ENCODE measurements at regions not wholly inside any gene's neighbourhood (a gene's known extent, or its start where the extent isn't known, plus 50 kb on each side); places are given as distances from the start of the nearest gene placed in this dataset.

- Histone ChIP-seq H3K36me3 (ENCODE audit: control insufficient read depth, insufficient read depth, low read length) (no peaks in the 10 kb centered on the region; the same call in 1 of the 2 replicates), H3K4me1 (ENCODE audit: control insufficient read depth, insufficient read depth, low read length) (0 out of 2 replicates have a peak, but pooled peaks cover 2% of the 10 kb centered on the region), H3K27ac (ENCODE audit: low read length) (no peak overlapping the region), H3K9me3 (ENCODE audit: control insufficient read depth, insufficient read depth, low read length) (no peaks in the 10 kb centered on the region), H3K27me3 (ENCODE audit: control insufficient read depth, insufficient read depth, low read length) (no peaks in the 10 kb centered on the region), H3K4me3 (ENCODE audit: low read length) (no peak overlapping the region)
- no CpG with 5 or more reads among the region's 3 CpGs for WGBS (ENCODE audit: insufficient coverage, insufficient read length)
- DNase-seq (ENCODE audit: low read depth, low spot score) = no peak
These were observed 458.3 kb downstream of the BTG1 start for GRCh38 chr12:91687052-91688017.

DNA sequence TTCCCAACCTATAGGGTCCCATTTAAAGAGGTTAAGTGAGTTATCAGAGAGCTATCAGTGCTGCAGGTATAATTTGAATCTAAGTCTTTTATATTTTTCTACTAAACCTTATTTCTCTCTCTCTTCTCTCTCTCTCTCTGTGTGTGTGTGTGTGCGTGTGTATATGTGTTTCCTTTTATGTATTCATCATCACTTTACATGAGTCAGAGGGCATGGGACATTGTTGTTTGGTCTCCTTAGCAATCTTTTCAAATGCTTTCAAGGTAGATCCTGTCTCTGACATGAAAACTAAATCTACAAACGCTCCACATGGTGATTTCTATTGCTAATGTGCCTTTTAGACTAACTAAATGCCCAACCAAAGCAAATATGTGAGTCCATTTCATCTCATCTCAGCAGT, 459.7 kb downstream of the BTG1 start:
- Histone ChIP-seq H3K36me3 (ENCODE audit: control insufficient read depth, insufficient read depth, low read length) (no peaks in the 10 kb centered on the region; the same call in 1 of the 2 replicates), H3K27ac (ENCODE audit: low read length) (no peak overlapping the region), H3K9me3 (ENCODE audit: control insufficient read depth, insufficient read depth, low read length) (no peaks in the 10 kb centered on the region), H3K4me1 (ENCODE audit: control insufficient read depth, insufficient read depth, low read length) (0 out of 2 replicates have a peak, but pooled peaks cover 2% of the 10 kb centered on the region), H3K4me3 (ENCODE audit: low read length) (no peak overlapping the region), H3K27me3 (ENCODE audit: control insufficient read depth, insufficient read depth, low read length) (no peaks in the 10 kb centered on the region)
- DNase-seq (ENCODE audit: low read depth, low spot score) = no peak
- no CpG with 5 or more reads among the region's 2 CpGs for WGBS (ENCODE audit: insufficient coverage, insufficient read length)

DNA sequence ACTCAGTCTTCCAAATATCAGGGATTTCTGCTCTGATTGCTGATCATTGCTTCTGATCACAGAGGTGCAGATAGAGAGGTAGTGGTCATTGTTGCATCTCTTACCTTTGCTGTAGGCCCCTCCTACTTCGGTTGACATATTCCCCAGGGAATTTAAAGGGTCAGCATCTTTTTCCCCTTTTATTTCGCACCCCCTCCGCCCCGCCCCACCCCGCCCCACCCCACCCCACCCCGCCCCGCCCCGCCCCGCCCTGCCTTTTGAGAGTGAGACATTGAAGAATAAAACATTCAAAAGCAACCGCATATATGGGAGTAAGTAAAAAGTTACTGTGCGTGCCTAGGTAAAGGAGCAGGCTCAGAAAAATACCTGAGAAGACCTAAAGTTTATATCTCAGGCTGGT, 463.9 kb downstream of the BTG1 start:
- no peaks in the 10 kb centered on the region for H3K4me1 ChIP-seq (ENCODE audit: control insufficient read depth, insufficient read depth, low read length)

DNA sequence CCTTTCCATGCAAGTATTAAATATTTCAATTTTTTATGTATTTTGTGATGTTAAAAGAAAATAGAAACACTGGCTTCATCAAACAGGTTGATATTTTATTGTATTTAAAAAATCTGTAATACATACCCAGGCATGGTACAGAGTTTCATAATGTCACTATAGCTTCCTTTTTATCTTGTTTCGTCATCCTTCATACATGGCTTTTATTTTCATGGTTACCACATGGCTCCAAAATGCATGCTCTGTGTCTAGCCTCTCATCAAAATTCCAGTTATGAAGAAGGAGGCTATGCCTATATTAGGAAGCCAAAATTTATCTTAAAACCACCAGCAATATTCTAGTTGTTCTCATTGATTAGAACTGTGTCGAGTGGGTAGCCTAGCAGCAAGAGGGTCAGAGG, 464.8 kb downstream of the BTG1 start:
- no peaks in the 10 kb centered on the region for H3K9me3 ChIP-seq (ENCODE audit: control insufficient read depth, insufficient read depth, low read length)
- no peaks in the 10 kb centered on the region for H3K27me3 ChIP-seq (ENCODE audit: control insufficient read depth, insufficient read depth, low read length)
- H3K4me3 ChIP-seq (ENCODE audit: low read length) = no peak overlapping the region
- WGBS (ENCODE audit: insufficient coverage, insufficient read length) = no CpG with 5 or more reads among the region's 2 CpGs
- H3K27ac ChIP-seq (ENCODE audit: low read length) = no peak overlapping the region
- no peaks in the 10 kb centered on the region for H3K36me3 ChIP-seq (ENCODE audit: control insufficient read depth, insufficient read depth, low read length)
- no peaks in the 10 kb centered on the region for H3K4me1 ChIP-seq (ENCODE audit: control insufficient read depth, insufficient read depth, low read length)
- no peak for DNase-seq (ENCODE audit: low read depth, low spot score)

More for the DNA sequence above, 463.9 kb downstream of the BTG1 start:
- Histone ChIP-seq H3K27ac (ENCODE audit: low read length) (no peak overlapping the region), H3K36me3 (ENCODE audit: control insufficient read depth, insufficient read depth, low read length) (no peaks in the 10 kb centered on the region), H3K27me3 (ENCODE audit: control insufficient read depth, insufficient read depth, low read length) (no peaks in the 10 kb centered on the region), H3K9me3 (ENCODE audit: control insufficient read depth, insufficient read depth, low read length) (no peaks in the 10 kb centered on the region), H3K4me3 (ENCODE audit: low read length) (no peak overlapping the region)
- no peak for DNase-seq (ENCODE audit: low read depth, low spot score)
- no CpG with 5 or more reads among the region's 11 CpGs for WGBS (ENCODE audit: insufficient coverage, insufficient read length)

DNA sequence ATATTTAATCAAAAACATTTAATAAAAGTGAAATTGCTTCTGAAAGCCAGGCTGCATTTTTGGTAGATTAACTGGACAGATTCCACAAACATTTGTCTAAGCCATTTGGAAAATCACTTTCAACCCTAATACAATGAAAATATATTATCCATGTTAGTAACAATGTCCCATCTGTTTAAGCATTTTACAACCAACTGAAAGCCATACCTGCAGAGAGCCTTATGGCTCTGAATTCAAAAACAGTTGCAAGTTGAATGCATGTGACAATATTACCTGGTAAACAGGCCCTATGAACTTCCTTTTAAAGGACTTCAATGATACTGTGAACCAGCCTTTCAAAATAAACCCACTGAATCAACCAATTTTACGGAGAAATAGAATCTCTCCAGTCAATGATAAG, 468.1 kb downstream of the BTG1 start:
- Histone ChIP-seq H3K9me3 (ENCODE audit: control insufficient read depth, insufficient read depth, low read length) (no peaks in the 10 kb centered on the region), H3K27ac (ENCODE audit: low read length) (no peak overlapping the region), H3K27me3 (ENCODE audit: control insufficient read depth, insufficient read depth, low read length) (no peaks in the 10 kb centered on the region), H3K4me3 (ENCODE audit: low read length) (no peak overlapping the region), H3K4me1 (ENCODE audit: control insufficient read depth, insufficient read depth, low read length) (no peaks in the 10 kb centered on the region), H3K36me3 (ENCODE audit: control insufficient read depth, insufficient read depth, low read length) (no peaks in the 10 kb centered on the region)
- DNase-seq (ENCODE audit: low read depth, low spot score) = no peak
- WGBS (ENCODE audit: insufficient coverage, insufficient read length) = no CpG with 5 or more reads among the region's 1 CpG

DNA sequence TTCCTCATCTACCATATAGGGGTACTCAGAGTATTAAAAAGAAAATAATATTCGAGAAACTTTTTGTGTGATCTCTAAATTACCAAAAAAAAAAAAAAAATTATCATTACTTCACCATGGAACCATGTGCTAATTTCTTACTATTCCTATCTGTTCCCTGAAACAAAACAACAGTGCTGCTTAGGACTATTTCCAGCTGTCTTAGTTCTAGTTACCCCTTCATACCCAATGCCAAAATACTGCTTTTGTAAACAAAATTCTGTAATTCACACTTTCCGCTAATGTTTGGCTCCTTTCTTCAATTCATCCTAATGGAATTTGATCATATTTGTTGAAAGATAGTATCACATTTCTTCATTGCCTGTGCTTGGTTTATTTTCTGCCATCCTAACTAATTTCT, 470.2 kb downstream of the BTG1 start:
- H3K4me1 ChIP-seq (ENCODE audit: control insufficient read depth, insufficient read depth, low read length) = no peaks in the 10 kb centered on the region
- no peaks in the 10 kb centered on the region for H3K9me3 ChIP-seq (ENCODE audit: control insufficient read depth, insufficient read depth, low read length)
- no peak for DNase-seq (ENCODE audit: low read depth, low spot score)
- no peak overlapping the region for H3K27ac ChIP-seq (ENCODE audit: low read length)
- H3K4me3 ChIP-seq (ENCODE audit: low read length) = no peak overlapping the region
- H3K36me3 ChIP-seq (ENCODE audit: control insufficient read depth, insufficient read depth, low read length) = no peaks in the 10 kb centered on the region
- WGBS (ENCODE audit: insufficient coverage, insufficient read length) = no CpG with 5 or more reads among the region's 2 CpGs
- no peaks in the 10 kb centered on the region for H3K27me3 ChIP-seq (ENCODE audit: control insufficient read depth, insufficient read depth, low read length)

GRCh38 chr12:91672130-91672529, 473.5 kb downstream of the BTG1 start:
- Histone ChIP-seq H3K27ac (ENCODE audit: low read length) (no peak overlapping the region), H3K27me3 (ENCODE audit: control insufficient read depth, insufficient read depth, low read length) (no peaks in the 10 kb centered on the region), H3K36me3 (ENCODE audit: control insufficient read depth, insufficient read depth, low read length) (no peaks in the 10 kb centered on the region), H3K9me3 (ENCODE audit: control insufficient read depth, insufficient read depth, low read length) (no peaks in the 10 kb centered on the region), H3K4me3 (ENCODE audit: low read length) (no peak overlapping the region), H3K4me1 (ENCODE audit: control insufficient read depth, insufficient read depth, low read length) (no peaks in the 10 kb centered on the region)
- no CpG with 5 or more reads among the region's 1 CpG for WGBS (ENCODE audit: insufficient coverage, insufficient read length)
- no peak for DNase-seq (ENCODE audit: low read depth, low spot score)

- Histone ChIP-seq H3K27me3 (ENCODE audit: control insufficient read depth, insufficient read depth, low read length) (no peaks in the 10 kb centered on the region), H3K4me3 (ENCODE audit: low read length) (no peak overlapping the region), H3K9me3 (ENCODE audit: control insufficient read depth, insufficient read depth, low read length) (no peaks in the 10 kb centered on the region), H3K27ac (ENCODE audit: low read length) (no peak overlapping the region), H3K36me3 (ENCODE audit: control insufficient read depth, insufficient read depth, low read length) (no peaks in the 10 kb centered on the region), H3K4me1 (ENCODE audit: control insufficient read depth, insufficient read depth, low read length) (no peaks in the 10 kb centered on the region)
- WGBS (ENCODE audit: insufficient coverage, insufficient read length) = no CpG with 5 or more reads among the region's 2 CpGs
- no peak for DNase-seq (ENCODE audit: low read depth, low spot score)
These were observed 478.0 kb downstream of the BTG1 start for GRCh38 chr12:91667694-91668093.

DNA sequence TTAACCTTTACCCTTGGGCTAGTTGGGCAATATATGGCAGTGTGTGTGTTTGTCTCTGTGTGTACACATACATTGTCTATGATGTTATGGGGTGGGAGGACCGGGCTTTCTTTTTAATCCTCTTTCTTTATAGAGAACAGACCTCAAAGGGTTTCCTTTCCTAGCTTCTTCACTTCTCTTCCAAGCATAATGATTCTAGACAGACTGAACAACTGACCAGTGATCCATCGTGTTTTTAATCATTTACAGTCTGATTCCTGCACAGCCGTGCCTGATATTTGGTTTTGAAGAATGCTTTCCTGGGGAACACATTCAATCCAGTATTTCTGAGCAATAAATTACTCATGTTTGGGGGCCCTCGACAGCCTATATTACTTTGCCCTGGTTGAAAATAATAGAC, 481.1 kb upstream of the DCN start:
- Histone ChIP-seq H3K4me1 (ENCODE audit: control insufficient read depth, insufficient read depth, low read length) (no peaks in the 10 kb centered on the region), H3K9me3 (ENCODE audit: control insufficient read depth, insufficient read depth, low read length) (no peaks in the 10 kb centered on the region), H3K36me3 (ENCODE audit: control insufficient read depth, insufficient read depth, low read length) (no peaks in the 10 kb centered on the region), H3K27me3 (ENCODE audit: control insufficient read depth, insufficient read depth, low read length) (no peaks in the 10 kb centered on the region), H3K27ac (ENCODE audit: low read length) (no peak overlapping the region), H3K4me3 (ENCODE audit: low read length) (no peak overlapping the region)
- no CpG with 5 or more reads among the region's 4 CpGs for WGBS (ENCODE audit: insufficient coverage, insufficient read length)
- DNase-seq (ENCODE audit: low read depth, low spot score) = no peak

GRCh38 chr12:91663310-91663709, 480.7 kb upstream of the DCN start:
- no peak for DNase-seq (ENCODE audit: low read depth, low spot score)
- Histone ChIP-seq H3K4me1 (ENCODE audit: control insufficient read depth, insufficient read depth, low read length) (no peaks in the 10 kb centered on the region), H3K4me3 (ENCODE audit: low read length) (no peak overlapping the region), H3K9me3 (ENCODE audit: control insufficient read depth, insufficient read depth, low read length) (no peaks in the 10 kb centered on the region), H3K27me3 (ENCODE audit: control insufficient read depth, insufficient read depth, low read length) (no peaks in the 10 kb centered on the region), H3K36me3 (ENCODE audit: control insufficient read depth, insufficient read depth, low read length) (no peaks in the 10 kb centered on the region), H3K27ac (ENCODE audit: low read length) (no peak overlapping the region)
- no CpG with 5 or more reads among the region's 4 CpGs for WGBS (ENCODE audit: insufficient coverage, insufficient read length)

DNA sequence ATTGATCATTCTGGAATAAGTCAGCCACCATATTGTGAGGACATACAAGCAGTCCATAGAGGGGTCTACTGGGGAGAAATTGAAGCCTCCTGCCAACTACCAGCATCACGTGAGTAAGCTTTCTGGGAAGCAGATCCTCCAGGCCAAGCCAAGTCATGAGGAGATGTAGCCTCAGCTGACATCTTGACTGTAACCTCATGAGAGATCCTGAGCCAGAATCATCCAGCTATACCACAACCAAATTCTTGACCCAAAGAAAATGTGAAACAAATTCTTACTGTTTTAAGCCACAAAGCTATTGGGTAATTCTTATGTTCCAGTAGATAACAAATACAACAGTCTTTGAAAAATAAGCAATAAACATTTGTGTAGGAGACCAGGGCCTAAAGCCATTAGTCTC, 479.4 kb upstream of the DCN start:
- no peaks in the 10 kb centered on the region for H3K27me3 ChIP-seq (ENCODE audit: control insufficient read depth, insufficient read depth, low read length)
- no peaks in the 10 kb centered on the region for H3K36me3 ChIP-seq (ENCODE audit: control insufficient read depth, insufficient read depth, low read length)
- no peak overlapping the region for H3K4me3 ChIP-seq (ENCODE audit: low read length)
- no peak for DNase-seq (ENCODE audit: low read depth, low spot score)
- WGBS (ENCODE audit: insufficient coverage, insufficient read length) = no CpG with 5 or more reads among the region's 1 CpG
- no peak overlapping the region for H3K27ac ChIP-seq (ENCODE audit: low read length)
- no peaks in the 10 kb centered on the region for H3K9me3 ChIP-seq (ENCODE audit: control insufficient read depth, insufficient read depth, low read length)
- no peaks in the 10 kb centered on the region for H3K4me1 ChIP-seq (ENCODE audit: control insufficient read depth, insufficient read depth, low read length)
